SK-N-SH (cell line): ENCODE measurements at regions not wholly inside any gene's neighbourhood (a gene's known extent, or its start where the extent isn't known, plus 50 kb on each side); places are given as distances from the start of the nearest gene placed in this dataset.

Experiments used
- CTCF ChIA-PET: fragments of 300-600, 350-600 bp; formaldehyde crosslinking; extraction: SDS; loops from one replicate; lab custom pipeline; 2021; lab: Yijun Ruan, JAX
- POLR2A ChIA-PET: fragments of 350-600 bp; sonication (Branson Sonifier 250); formaldehyde crosslinking; extraction: SDS; loops from one replicate; lab custom pipeline; 2020; ENCODE audit warnings: antibody characterized with exemption, inconsistent platforms; lab: Yijun Ruan, JAX
- DNase-seq: peaks from one replicate; pipeline ENCODE4 v3.0.0; 2012
- H2AFZ ChIP-seq: fragments of 200-600 bp; sonication (generic); 2 replicates; pipeline ENCODE4 v1.8.1; 2016; ENCODE audit warnings: antibody characterized with exemption, mild to moderate bottlenecking, low read depth
- H3F3A ChIP-seq: fragments of 200-600 bp; sonication (generic); replicated peaks from 2 replicates; pipeline ENCODE3; 2016; ENCODE audit warnings: antibody characterized with exemption, mild to moderate bottlenecking; ENCODE audit not compliant: insufficient read depth
- H3K27ac ChIP-seq, 2 experiments: fragments of 200-500 bp in 1 of 2; fragments of 200-600 bp in 1 of 2; sonication (Bioruptor generic) in 1 of 2; sonication (generic), shearing (Covaris generic) in 1 of 2; 2 replicates each; pipeline versions ENCODE4 v1.5.1 to v1.6.1; 2014 to 2016; ENCODE audit warnings: low read depth in 2 of 2, inconsistent platforms in 1 of 2, low read length in 1 of 2, mild to moderate bottlenecking in 1 of 2, mixed read lengths in 1 of 2
- H3K27me3 ChIP-seq: fragments of 200-600 bp; sonication (generic), shearing (Covaris generic); 2 replicates; pipeline ENCODE4 v1.6.1; 2016; ENCODE audit warnings: mixed run types; ENCODE audit not compliant: insufficient read depth
- H3K36me3 ChIP-seq, 2 experiments: fragments of 200-500 bp in 1 of 2; fragments of 200-600 bp in 1 of 2; sonication (Bioruptor generic) in 1 of 2; sonication (generic) in 1 of 2; replicated peaks in 1 of 2; 2 replicates each; pipeline versions ENCODE3 to v1.5.1; 2014 to 2016; ENCODE audit warnings: low read length in 1 of 2, mild to moderate bottlenecking in 1 of 2; ENCODE audit not compliant: insufficient read depth in 2 of 2, control insufficient read depth in 1 of 2
- H3K4me1 ChIP-seq, 2 experiments: fragments of 200-500 bp in 1 of 2; fragments of 200-600 bp in 1 of 2; sonication (Bioruptor generic) in 1 of 2; sonication (generic), shearing (Covaris generic) in 1 of 2; 2 replicates each; pipeline versions ENCODE4 v1.5.1 to v1.6.1; 2014 to 2016; ENCODE audit warnings: low read depth in 1 of 2, low read length in 1 of 2, mixed run types in 1 of 2; ENCODE audit not compliant: insufficient read depth in 2 of 2, control insufficient read depth in 1 of 2
- H3K4me2 ChIP-seq: fragments of 200-600 bp; sonication (generic), shearing (Covaris generic); 2 replicates; pipeline ENCODE4 v1.6.1; 2017; ENCODE audit warnings: mixed run types
- H3K4me3 ChIP-seq, 2 experiments: fragments of 200-500 bp in 1 of 2; fragments of 200-600 bp in 1 of 2; sonication (Bioruptor generic) in 1 of 2; sonication (generic), shearing (Covaris generic) in 1 of 2; 2 replicates each; pipeline versions ENCODE4 v1.5.1 to v1.8.1; 2014 to 2016; ENCODE audit warnings: low read depth in 2 of 2, inconsistent platforms in 1 of 2, low read length in 1 of 2, mild to moderate bottlenecking in 1 of 2, mixed read lengths in 1 of 2, moderate library complexity in 1 of 2
- H3K79me2 ChIP-seq: fragments of 200-600 bp; sonication (generic); 2 replicates; pipeline ENCODE4 v1.8.1; 2017; ENCODE audit warnings: mild to moderate bottlenecking; ENCODE audit not compliant: insufficient read depth
- H3K9ac ChIP-seq: fragments of 200-600 bp; sonication (generic); 2 replicates; pipeline ENCODE4 v1.6.1; 2017; ENCODE audit warnings: mixed run types
- H3K9me2 ChIP-seq: fragments of 200-600 bp; sonication (generic); 2 replicates; pipeline ENCODE4 v1.6.1; 2017; ENCODE audit warnings: mixed run types
- H3K9me3 ChIP-seq: fragments of 200-600 bp; sonication (generic); 2 replicates; pipeline ENCODE4 v1.6.1; 2017; ENCODE audit warnings: mixed run types, mild to moderate bottlenecking, moderate library complexity
- H4K20me1 ChIP-seq: fragments of 200-600 bp; sonication (generic); 2 replicates; pipeline ENCODE4 v1.6.1; 2017; ENCODE audit warnings: mild to moderate bottlenecking, mixed run types; ENCODE audit not compliant: insufficient read depth
- EP300 ChIP-seq, 2 experiments: IDR thresholded peaks; 2 replicates each; pipeline versions ENCODE4 v1.4.0 to v1.6.1; 2012; ENCODE audit warnings: borderline replicate concordance in 1 of 2, low read depth in 1 of 2, low read length in 1 of 2
- FOSL2 ChIP-seq: IDR thresholded peaks from 2 replicates; pipeline ENCODE4 v1.4.0; 2012; ENCODE audit warnings: low read depth, mild to moderate bottlenecking, moderate library complexity, borderline replicate concordance
- FOXJ3 ChIP-seq: sonication (generic); formaldehyde crosslinking; IDR thresholded peaks from 2 replicates; pipeline ENCODE4 v1.5.1; 2020; ENCODE audit warnings: mild to moderate bottlenecking, missing genetic modification reagents
- GABPA ChIP-seq: IDR thresholded peaks from 2 replicates; pipeline ENCODE4 v1.4.0; 2012; ENCODE audit warnings: low read depth, mild to moderate bottlenecking
- JUND ChIP-seq: IDR thresholded peaks from 2 replicates; pipeline ENCODE4 v1.4.0; 2012
- NRF1 ChIP-seq: IDR thresholded peaks from 2 replicates; pipeline ENCODE4 v1.6.1; 2012; ENCODE audit warnings: low read depth, mild to moderate bottlenecking, low read length
- POLR2AphosphoS5 ChIP-seq: IDR thresholded peaks from 2 replicates; pipeline ENCODE4 v1.6.1; 2012; ENCODE audit warnings: low read depth, low read length
- RAD21 ChIP-seq: IDR thresholded peaks from 2 replicates; pipeline ENCODE4 v1.6.1; 2012; ENCODE audit warnings: mild to moderate bottlenecking, low read length
- RCOR1 ChIP-seq: fragments of 150-350 bp; IDR thresholded peaks from 2 replicates; pipeline ENCODE4 v1.6.1; 2017; ENCODE audit warnings: antibody characterized with exemption, low read length
- RFX5 ChIP-seq: IDR thresholded peaks from 2 replicates; pipeline ENCODE4 v1.6.1; 2012; ENCODE audit warnings: mild to moderate bottlenecking, improper control_type of control experiment, low read length
- RXRA ChIP-seq: IDR thresholded peaks from 2 replicates; pipeline ENCODE4 v1.4.0; 2012; ENCODE audit warnings: low read depth, mild to moderate bottlenecking, borderline replicate concordance
- SMC3 ChIP-seq: IDR thresholded peaks from 2 replicates; pipeline ENCODE4 v1.6.1; 2012; ENCODE audit warnings: low read depth, low read length, improper control_type of control experiment
- TAF1 ChIP-seq: IDR thresholded peaks from 2 replicates; pipeline ENCODE4 v1.6.1; 2012; ENCODE audit warnings: low read depth, mild to moderate bottlenecking, low read length, moderate library complexity, borderline replicate concordance
- WGBS: methylation state at CpG from one replicate; pipeline ENCODE4 v1.1.6; 2017; ENCODE audit warnings: low lambda C conversion rate; 5-methylcytosine and 5-hydroxymethylcytosine counted together
- TF ChIP-seq, protein P1 (sequence below): IDR thresholded peaks from 2 replicates; pipeline ENCODE4 v1.4.0; 2012; ENCODE audit warnings: low read depth
- TF ChIP-seq, protein P2 (sequence below): IDR thresholded peaks from 2 replicates; pipeline ENCODE4; 2012
- TF ChIP-seq, protein P3 (sequence below): IDR thresholded peaks from 2 replicates; pipeline ENCODE4 v1.4.0; 2012; ENCODE audit warnings: low read depth, borderline replicate concordance
- TF ChIP-seq, protein P4 (sequence below): fragments of 150-350 bp; IDR thresholded peaks from 2 replicates; pipeline ENCODE4 v1.6.1; 2016; ENCODE audit warnings: mild to moderate bottlenecking, low read depth, low read length
- TF ChIP-seq, protein P5 (sequence below): fragments of 150-350 bp; IDR thresholded peaks from 2 replicates; pipeline ENCODE4 v1.6.1; 2017; ENCODE audit warnings: antibody characterized with exemption, low read length, low read depth, borderline replicate concordance

DNA sequence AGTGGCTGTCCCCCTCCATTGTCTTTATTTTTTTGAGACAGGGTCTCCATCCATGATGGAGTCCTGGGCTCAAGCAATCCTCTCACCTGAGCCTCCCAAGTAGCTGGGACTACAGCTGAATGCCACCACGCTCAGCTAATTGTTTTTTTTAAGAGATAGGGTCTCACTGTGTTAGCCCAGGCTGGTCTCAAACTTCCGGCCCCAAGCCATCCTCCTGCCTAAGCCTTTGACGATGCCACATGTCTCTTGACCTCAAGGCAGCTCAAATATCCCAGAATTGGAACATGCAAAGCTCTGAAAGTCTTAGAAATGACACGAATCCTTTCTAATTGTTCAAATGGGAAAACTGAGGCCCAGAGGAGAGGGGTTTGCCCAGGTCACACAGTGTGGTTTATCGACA is 75.4 kb upstream of the ZNF423 start:
- no peak overlapping the region for H3K4me3 ChIP-seq
- no peaks in the 10 kb centered on the region; the same call in 1 of the 2 replicates for H3K27me3 ChIP-seq
- H3K4me2 ChIP-seq = no peak overlapping the region
- H3K4me1 ChIP-seq = no peaks in the 10 kb centered on the region
- WGBS = 33% methylated on average over 5 of the region's 5 CpGs
- H3K36me3 ChIP-seq = no peaks in the 10 kb centered on the region
- H3K27ac ChIP-seq = no peak overlapping the region
- no peaks in the 10 kb centered on the region for H3F3A ChIP-seq
- TF ChIP-seq, protein P1, sequence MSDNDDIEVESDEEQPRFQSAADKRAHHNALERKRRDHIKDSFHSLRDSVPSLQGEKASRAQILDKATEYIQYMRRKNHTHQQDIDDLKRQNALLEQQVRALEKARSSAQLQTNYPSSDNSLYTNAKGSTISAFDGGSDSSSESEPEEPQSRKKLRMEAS = no peak
- TF ChIP-seq JUND (no peak), FOSL2 (no peak), FOXJ3 (CRISPR knock-in tag) (no peak), SMC3 (no peak), RXRA (no peak)
- TF ChIP-seq, protein P2, sequence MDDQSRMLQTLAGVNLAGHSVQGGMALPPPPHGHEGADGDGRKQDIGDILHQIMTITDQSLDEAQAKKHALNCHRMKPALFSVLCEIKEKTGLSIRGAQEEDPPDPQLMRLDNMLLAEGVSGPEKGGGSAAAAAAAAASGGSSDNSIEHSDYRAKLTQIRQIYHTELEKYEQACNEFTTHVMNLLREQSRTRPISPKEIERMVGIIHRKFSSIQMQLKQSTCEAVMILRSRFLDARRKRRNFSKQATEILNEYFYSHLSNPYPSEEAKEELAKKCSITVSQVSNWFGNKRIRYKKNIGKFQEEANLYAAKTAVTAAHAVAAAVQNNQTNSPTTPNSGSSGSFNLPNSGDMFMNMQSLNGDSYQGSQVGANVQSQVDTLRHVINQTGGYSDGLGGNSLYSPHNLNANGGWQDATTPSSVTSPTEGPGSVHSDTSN = no peak
- TF ChIP-seq, protein P3, sequence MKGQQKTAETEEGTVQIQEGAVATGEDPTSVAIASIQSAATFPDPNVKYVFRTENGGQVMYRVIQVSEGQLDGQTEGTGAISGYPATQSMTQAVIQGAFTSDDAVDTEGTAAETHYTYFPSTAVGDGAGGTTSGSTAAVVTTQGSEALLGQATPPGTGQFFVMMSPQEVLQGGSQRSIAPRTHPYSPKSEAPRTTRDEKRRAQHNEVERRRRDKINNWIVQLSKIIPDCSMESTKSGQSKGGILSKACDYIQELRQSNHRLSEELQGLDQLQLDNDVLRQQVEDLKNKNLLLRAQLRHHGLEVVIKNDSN = no peak
- TF ChIP-seq, protein P4, sequence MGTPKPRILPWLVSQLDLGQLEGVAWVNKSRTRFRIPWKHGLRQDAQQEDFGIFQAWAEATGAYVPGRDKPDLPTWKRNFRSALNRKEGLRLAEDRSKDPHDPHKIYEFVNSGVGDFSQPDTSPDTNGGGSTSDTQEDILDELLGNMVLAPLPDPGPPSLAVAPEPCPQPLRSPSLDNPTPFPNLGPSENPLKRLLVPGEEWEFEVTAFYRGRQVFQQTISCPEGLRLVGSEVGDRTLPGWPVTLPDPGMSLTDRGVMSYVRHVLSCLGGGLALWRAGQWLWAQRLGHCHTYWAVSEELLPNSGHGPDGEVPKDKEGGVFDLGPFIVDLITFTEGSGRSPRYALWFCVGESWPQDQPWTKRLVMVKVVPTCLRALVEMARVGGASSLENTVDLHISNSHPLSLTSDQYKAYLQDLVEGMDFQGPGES = no peak
- TF ChIP-seq, protein P5, sequence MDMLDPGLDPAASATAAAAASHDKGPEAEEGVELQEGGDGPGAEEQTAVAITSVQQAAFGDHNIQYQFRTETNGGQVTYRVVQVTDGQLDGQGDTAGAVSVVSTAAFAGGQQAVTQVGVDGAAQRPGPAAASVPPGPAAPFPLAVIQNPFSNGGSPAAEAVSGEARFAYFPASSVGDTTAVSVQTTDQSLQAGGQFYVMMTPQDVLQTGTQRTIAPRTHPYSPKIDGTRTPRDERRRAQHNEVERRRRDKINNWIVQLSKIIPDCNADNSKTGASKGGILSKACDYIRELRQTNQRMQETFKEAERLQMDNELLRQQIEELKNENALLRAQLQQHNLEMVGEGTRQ = no peak
- TF ChIP-seq, all 33 proteins: peak for 0
- Histone ChIP-seq H3K79me2 (no peaks in the 10 kb centered on the region), H4K20me1 (no peaks in the 10 kb centered on the region), H2AFZ (no peak overlapping the region), H3K9ac (no peak overlapping the region), H3K9me3 (no peaks in the 10 kb centered on the region), H3K9me2 (no peaks in the 10 kb centered on the region)
- no peak for DNase-seq
- ChIA-PET CTCF (interaction anchor here (2.9 to 4.5 kb wide), 3 partner anchors 10 to 523 kb away, joined by 9 to 28 read pairs (median 14); no protein-coding TSS in a partner anchor), POLR2A (no interaction called here)

DNA sequence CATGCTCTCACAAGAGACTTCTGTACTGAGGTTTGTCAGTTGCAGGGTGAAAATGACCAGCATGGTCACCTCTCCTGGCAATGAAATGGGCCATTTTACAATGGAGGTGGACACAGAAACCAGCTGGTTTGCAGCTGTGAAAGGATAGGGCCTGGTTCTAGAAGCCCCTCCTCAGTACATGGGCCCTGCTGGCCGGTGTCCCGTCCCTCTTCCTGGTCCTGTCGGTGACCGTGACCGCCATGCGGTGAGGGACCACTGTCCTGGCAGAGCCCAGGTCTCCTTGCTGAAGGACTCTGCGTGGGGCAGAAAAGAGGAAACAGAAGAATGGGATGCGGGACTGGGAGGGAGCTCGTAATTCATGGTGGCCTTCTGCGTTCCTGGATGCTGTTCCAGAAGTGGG is 76.0 kb upstream of the ZNF423 start:
- Histone ChIP-seq H3K9ac (no peak overlapping the region), H3K79me2 (no peaks in the 10 kb centered on the region), H3K36me3 (no peaks in the 10 kb centered on the region), H3F3A (no peaks in the 10 kb centered on the region), H3K4me2 (no peak overlapping the region), H3K27me3 (no peaks in the 10 kb centered on the region; the same call in 1 of the 2 replicates), H3K4me3 (no peak overlapping the region), H2AFZ (no peak overlapping the region), H3K27ac (no peak overlapping the region), H3K9me3 (no peaks in the 10 kb centered on the region), H3K9me2 (no peaks in the 10 kb centered on the region), H3K4me1 (no peaks in the 10 kb centered on the region)
- ChIA-PET POLR2A (no interaction called here), CTCF (interaction anchor here (1.2 to 4.5 kb wide), 4 partner anchors 11 to 524 kb away, joined by 4 to 28 read pairs (median 12); no protein-coding TSS in a partner anchor)
- no peak for DNase-seq
- WGBS = 82% methylated on average over 10 of the region's 10 CpGs
- no peak for TF ChIP-seq TAF1
- no peak for TF ChIP-seq RAD21
- no peak for TF ChIP-seq GABPA
- TF ChIP-seq, protein P2 = no peak
- TF ChIP-seq FOXJ3 (CRISPR knock-in tag) = no peak
- TF ChIP-seq NRF1 = no peak
- TF ChIP-seq RFX5 = no peak
- TF ChIP-seq RCOR1 = no peak
- no peak for TF ChIP-seq EP300 (IDR thresholded peaks at IDR 0.05; ENCODE audit: borderline replicate concordance in 1 of 2, low read depth in 1 of 2, low read length in 1 of 2)
- TF ChIP-seq POLR2AphosphoS5 = no peak
- TF ChIP-seq, protein P3 = no peak
- TF ChIP-seq, all 33 proteins: peak for 0
- no peaks in the 10 kb centered on the region for H4K20me1 ChIP-seq
